GDM1 (cell line): ENCODE measurements at regions not wholly inside any gene's neighbourhood (a gene's known extent, or its start where the extent isn't known, plus 50 kb on each side); places are given as distances from the start of the nearest gene placed in this dataset.

ENCODE experiments used
- DNase-seq: peaks from one replicate; lab custom pipeline; 2025; lab: John Stamatoyannopoulos, UW

DNA sequence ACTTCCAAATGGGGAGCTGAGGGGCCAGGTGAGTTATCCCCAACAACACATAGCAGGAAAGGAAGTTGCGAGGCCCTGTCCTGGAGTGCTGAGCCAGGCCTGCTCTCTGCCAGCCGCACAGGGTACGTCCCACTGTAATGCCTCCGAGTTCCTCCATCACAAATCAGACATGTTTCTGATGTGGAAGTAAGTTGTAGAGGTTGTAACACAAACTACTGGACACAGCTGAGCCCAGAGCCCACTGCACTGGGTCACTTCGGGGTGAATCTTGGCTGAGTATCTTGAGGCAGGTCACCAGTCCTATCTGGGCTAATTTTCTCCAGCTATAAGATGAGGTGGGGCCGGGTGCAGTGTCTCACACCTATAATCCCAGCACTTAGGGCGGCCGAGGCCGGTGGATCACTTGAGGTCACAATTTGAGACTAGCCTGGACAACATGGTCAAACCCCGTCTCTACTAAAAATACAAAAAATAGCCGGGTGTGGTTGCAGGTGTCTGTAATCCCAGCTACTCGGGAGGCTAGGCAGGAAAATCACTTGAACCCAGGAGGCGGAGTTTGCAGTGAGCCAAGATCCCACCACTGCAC is 100.8 kb upstream of the CDH5 start:
- DNase-seq, result no peak

DNA sequence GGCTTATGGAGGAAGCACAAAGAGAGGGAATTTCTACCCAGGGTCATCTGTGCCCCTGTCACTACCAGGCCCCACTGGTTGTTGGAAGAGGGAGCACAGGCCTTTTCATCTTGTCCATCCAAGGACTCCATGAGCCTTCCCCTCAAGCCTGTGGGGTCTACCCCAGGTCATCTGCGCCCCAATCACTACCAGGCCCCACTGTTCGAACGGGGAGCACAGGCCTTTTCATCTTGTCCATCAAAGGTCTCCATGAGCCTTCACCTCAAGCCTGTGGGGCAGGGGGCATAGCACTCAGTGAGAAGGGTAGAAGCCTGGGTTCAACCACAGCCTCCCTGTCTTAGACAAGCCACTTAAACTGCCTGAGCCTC is 101.5 kb upstream of the CDH5 start:
- no peak for DNase-seq

GRCh38 chr16:66264311-66265047 is 102.0 kb upstream of the CDH5 start:
- DNase-seq, result no peak

DNA sequence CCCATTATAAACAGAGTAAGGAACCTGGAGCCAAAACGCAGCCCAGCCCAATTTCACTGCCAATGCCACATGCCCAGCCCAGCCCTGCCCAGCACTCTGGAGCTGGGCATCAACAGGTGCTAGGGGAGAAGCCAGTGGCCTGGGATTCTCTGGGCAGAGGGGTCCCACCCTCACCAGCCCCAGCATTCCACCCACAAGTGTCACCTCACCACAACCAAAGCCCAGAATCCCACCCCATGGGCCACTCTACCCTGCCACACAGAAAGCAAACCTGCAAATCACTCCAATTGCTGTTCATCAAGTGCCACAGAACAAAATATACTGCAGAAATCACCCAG is 102.5 kb upstream of the CDH5 start:
- DNase-seq, result no peak

- DNase-seq, result no peak
Measured at GRCh38 chr16:66263168-66263972, 103.1 kb upstream of the CDH5 start.

GRCh38 chr16:66262253-66263167 is 104.0 kb upstream of the CDH5 start:
- no peak for DNase-seq

GRCh38 chr16:66261826-66262225 is 104.7 kb upstream of the CDH5 start:
- DNase-seq, result no peak

- DNase-seq, result no peak
Measured at GRCh38 chr16:66260522-66261254, 105.8 kb upstream of the CDH5 start.

DNA sequence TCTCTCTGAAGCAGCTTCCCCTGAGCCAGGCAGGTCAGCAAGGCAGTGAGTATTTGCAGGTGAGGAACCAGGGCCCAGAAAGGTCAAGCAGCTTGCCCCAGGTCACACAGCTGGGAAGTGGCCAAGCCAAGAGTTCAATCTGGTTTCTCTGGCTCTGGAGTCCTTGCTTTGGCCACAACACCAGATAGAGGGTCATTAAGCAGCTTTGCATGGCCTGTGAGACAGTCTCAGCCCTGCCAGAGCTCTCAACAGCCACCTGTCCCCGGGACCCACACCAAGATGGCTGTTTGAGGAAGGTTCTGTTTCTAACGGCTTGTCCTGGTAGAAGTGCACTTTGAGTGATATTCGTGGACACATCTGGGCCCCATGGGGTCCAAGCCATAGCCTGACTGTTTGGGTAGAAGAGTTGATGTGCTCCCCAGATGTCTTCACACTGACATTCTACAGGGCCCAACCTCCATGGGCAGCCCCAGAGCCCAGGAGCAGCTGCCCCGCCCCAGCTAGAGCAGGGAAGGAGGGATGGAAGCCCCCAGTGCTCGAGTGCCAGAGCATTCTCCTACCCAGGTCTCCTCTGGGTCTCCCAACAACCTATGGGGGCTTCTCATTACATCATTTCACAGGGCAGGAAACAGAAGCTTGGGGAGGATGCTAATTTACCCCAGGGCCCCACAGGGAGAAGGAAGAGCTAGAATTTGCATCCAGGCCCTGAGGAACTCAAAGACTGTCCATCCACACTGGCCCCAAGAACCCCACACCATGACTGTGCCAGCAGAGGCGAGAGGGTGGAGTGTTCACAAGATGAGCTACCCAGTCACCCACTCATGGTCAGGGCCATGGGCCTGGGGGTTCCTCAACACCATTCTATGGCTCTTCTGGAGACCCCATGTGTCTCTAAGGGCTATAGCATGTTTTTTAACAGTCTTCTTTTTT is 107.3 kb upstream of the CDH5 start:
- no peak for DNase-seq

DNA sequence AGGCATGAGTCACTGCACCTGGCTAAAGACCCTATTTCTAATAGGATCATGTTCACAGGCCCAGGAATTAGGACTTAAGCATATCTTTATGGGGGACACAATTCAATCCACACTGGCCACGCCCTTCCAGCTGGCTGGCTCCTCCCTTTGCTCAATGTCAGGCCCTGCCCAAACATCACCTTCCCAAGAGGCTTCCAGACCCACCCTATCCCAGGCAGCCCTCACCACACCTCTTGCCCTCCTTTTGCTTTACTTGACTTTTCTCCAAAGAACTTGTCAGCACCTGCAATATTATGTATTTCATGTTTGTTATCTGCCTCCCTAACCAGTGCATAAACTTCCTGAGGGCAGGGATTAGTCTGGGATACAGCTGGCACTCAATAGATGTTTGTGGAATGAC is 109.6 kb upstream of the CDH5 start:
- no peak for DNase-seq

GRCh38 chr16:66255647-66256046 is 110.8 kb upstream of the CDH5 start:
- no peak for DNase-seq

DNA sequence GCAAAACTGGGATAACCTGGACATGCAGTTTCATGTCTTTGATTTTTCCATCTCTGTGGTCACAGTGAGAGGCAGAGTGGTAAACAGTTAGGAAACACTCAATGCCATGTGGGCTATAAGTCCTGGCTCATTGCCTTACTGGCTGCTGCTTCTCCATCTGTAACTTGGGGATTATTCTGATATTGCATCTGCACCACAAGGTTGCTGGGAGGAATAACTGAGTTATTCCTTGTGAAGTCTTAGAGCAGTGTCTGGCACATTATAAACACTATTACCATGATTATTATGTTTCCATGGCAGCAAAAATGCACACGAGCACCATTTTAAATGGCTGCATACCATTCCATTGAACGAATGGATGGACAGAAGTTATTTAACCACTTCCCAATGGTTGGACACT is 111.7 kb upstream of the CDH5 start:
- DNase-seq, result no peak

DNA sequence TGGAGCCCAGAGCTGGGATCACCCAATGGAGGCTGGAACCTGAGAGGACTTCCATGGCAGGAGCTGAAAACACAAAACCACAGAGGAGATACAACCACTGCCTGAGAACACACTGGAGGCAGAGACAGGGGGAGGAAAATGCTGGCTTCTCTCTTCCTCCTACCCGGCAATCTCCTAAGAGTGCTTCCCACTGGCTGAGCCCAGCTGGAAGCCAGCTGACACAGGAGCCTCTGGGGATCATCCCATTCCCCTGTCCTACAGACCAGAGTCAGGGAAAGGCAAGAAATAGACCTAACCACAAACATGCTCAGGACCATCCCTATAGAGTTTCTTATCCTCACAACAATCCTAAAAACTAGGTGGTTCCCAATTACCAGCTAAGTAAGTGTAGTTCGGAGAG is 112.4 kb upstream of the CDH5 start:
- no peak for DNase-seq

- DNase-seq, result no peak
Measured at GRCh38 chr16:66251476-66252160, 114.9 kb upstream of the CDH5 start.

GRCh38 chr16:66250686-66251431 is 115.6 kb upstream of the CDH5 start:
- no peak for DNase-seq

DNA sequence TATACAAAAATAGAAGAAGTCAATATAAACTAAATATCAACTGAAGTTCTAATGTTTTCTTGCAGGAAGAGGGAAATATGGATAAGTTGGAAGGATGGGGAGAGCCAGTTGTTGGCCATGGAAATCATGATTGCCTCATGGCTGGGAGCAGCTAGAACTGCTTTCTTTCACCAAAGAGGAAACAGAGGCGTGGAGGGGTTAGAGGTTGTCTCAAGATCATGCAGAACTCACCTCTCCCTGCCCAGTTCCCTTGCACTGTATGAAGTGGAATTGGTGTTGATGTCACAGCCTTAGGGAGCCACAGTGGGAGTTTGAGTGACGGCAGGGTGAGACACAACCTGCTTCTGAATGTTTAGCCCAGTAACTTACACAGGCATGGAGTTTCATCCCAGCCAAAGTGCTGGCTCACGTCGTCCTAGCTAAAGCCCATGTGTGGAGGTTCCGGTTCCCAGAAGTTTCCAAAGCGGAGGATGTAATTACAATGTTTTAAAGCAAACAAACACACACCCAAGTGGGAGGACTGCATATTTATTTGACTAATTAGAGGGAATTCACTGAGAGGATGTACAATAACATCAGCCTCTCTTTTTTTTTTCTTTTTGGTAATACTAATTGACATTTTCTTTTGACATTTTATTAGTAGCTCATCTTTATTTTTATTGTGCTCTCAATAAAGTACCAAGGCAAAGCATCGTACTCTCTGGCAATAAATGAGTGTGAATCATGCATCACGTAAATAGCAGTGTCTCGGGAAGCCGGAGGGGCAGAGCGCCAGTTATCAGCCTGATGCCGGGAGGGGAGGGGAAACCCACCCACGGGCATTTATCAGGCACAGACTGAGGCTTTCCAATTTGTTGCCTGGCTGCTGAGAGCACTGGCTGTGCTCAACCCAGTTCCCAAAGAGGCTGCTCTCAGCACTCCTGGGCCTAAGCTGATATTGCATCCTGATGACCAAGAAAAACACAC is 118.7 kb upstream of the CDH5 start:
- no peak for DNase-seq

DNA sequence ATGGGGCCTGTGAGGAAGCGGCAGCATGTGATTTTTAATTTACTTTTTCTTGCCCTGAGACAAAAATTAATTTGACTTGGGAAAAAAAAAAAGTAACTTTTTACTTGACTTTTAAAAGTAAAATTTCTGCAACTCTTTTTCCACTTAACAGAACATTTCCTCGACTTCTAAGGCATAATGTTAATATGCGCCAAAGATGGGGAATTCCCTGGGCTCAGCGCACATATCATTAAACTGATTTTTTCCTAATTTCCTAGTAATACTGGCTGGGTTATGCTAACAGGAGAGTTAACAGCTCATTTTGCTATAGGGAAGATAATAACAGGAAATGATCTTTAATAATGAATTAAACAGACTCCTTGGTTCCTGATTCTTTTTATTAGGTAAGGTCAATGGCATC is 120.6 kb upstream of the CDH5 start:
- no peak for DNase-seq

DNA sequence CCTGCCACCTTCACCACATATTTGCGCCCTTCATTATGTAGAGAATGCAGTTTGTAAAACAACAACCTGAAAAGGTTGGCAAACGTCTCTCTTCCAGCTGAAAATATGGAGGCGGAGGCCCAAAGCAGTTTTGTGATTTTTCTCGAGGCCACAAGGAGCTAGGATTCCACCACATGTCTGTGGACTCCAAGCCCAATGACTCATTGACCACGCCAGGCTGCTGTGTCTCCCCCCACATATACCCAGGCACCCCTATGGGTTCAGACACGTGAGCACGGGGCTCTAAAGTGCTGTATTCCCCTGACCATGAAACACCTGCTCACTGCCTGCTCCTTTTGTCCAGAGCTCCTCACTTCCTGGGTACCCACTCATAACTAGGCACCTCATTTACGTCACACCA is 121.4 kb upstream of the CDH5 start:
- no peak for DNase-seq
